SU-DHL-6 (cell line): ENCODE measurements at regions not wholly inside any gene's neighbourhood (a gene's known extent, or its start where the extent isn't known, plus 50 kb on each side); places are given as distances from the start of the nearest gene placed in this dataset.

Experiments
- H2AFZ ChIP-seq: fragments of 200-600 bp; sonication (generic); 2 replicates; pipeline ENCODE4 v1.6.1; 2014; ENCODE audit warnings: low read depth, mild to moderate bottlenecking, moderate library complexity, mixed read lengths, antibody characterized with exemption, low read length; ENCODE audit not compliant: severe bottlenecking
- H3F3A ChIP-seq: fragments of 200-600 bp; shearing (Covaris generic); 2 replicates; pipeline ENCODE4 v1.6.0; 2016; ENCODE audit warnings: antibody characterized with exemption, mild to moderate bottlenecking; ENCODE audit not compliant: insufficient read depth
- H3K27ac ChIP-seq: fragments of 200-600 bp; sonication (generic); 2 replicates; pipeline ENCODE4 v1.5.1; 2016; ENCODE audit warnings: low read depth, mild to moderate bottlenecking, low read length, moderate library complexity, mixed read lengths
- H3K27me3 ChIP-seq: fragments of 200-600 bp; sonication (generic), shearing (Covaris generic); 2 replicates; pipeline ENCODE4 v1.6.0; 2014; ENCODE audit warnings: mild to moderate bottlenecking, low read length
- H3K36me3 ChIP-seq: fragments of 200-600 bp; sonication (generic); 2 replicates; pipeline ENCODE4 v1.6.1; 2014; ENCODE audit warnings: mild to moderate bottlenecking, low read length, mixed read lengths
- H3K4me2 ChIP-seq: fragments of 300-600, 200-600 bp; shearing (Covaris generic), sonication (generic); 2 replicates; pipeline ENCODE4 v1.6.0; 2014; ENCODE audit warnings: low read length, low read depth, mild to moderate bottlenecking; ENCODE audit not compliant: poor library complexity, severe bottlenecking
- H3K4me3 ChIP-seq: fragments of 200-600 bp; sonication (generic); 2 replicates; pipeline ENCODE4 v1.5.1; 2014; ENCODE audit warnings: antibody characterized with exemption, low read length, mild to moderate bottlenecking, mixed read lengths; ENCODE audit not compliant: insufficient read depth, poor library complexity, severe bottlenecking
- H3K79me2 ChIP-seq: fragments of 200-600 bp; sonication (generic); 2 replicates; pipeline ENCODE4 v1.6.1; 2014; ENCODE audit warnings: mild to moderate bottlenecking, low read length, moderate library complexity; ENCODE audit not compliant: insufficient read depth
- H3K9ac ChIP-seq: fragments of 200-600 bp; sonication (generic); 2 replicates; pipeline ENCODE4 v1.7.0; 2014; ENCODE audit warnings: mild to moderate bottlenecking, low read length
- H3K9me2 ChIP-seq: fragments of 200-600 bp; sonication (generic); replicated peaks from 2 replicates; pipeline ENCODE4 v1.6.1; 2014; ENCODE audit warnings: low read length; ENCODE audit not compliant: insufficient read depth
- H3K9me3 ChIP-seq: fragments of 200-600 bp; sonication (generic); 2 replicates; pipeline ENCODE4 v1.6.1; 2014; ENCODE audit warnings: low read length, mixed read lengths; ENCODE audit not compliant: insufficient read depth
- H4K20me1 ChIP-seq: fragments of 200-600 bp; sonication (generic); 2 replicates; pipeline ENCODE4 v1.6.1; 2014; ENCODE audit warnings: low read depth, mild to moderate bottlenecking, antibody characterized with exemption, low read length, moderate library complexity, mixed read lengths
- EZH2phosphoT487 ChIP-seq: fragments of 200-600 bp; sonication (generic), shearing (Covaris generic); conservative IDR thresholded peaks from 2 replicates; pipeline ENCODE4 v1.6.1; 2018; ENCODE audit warnings: mild to moderate bottlenecking, antibody characterized with exemption, low read length, moderate library complexity, mixed read lengths
- TF ChIP-seq, protein P1 (sequence below): fragments of 200-600 bp; sonication (generic); IDR thresholded peaks from one replicate; pipeline ENCODE4 v1.5.1; 2017; ENCODE audit warnings: antibody characterized with exemption, mild to moderate bottlenecking, low read length, moderate library complexity; ENCODE audit not compliant: insufficient read depth, poor library complexity, severe bottlenecking

GRCh38 chr1:187624812-187625545 lies 796.2 kb downstream of the PLA2G4A start:
- TF ChIP-seq EZH2phosphoT487 = no peak
- TF ChIP-seq, protein P1, sequence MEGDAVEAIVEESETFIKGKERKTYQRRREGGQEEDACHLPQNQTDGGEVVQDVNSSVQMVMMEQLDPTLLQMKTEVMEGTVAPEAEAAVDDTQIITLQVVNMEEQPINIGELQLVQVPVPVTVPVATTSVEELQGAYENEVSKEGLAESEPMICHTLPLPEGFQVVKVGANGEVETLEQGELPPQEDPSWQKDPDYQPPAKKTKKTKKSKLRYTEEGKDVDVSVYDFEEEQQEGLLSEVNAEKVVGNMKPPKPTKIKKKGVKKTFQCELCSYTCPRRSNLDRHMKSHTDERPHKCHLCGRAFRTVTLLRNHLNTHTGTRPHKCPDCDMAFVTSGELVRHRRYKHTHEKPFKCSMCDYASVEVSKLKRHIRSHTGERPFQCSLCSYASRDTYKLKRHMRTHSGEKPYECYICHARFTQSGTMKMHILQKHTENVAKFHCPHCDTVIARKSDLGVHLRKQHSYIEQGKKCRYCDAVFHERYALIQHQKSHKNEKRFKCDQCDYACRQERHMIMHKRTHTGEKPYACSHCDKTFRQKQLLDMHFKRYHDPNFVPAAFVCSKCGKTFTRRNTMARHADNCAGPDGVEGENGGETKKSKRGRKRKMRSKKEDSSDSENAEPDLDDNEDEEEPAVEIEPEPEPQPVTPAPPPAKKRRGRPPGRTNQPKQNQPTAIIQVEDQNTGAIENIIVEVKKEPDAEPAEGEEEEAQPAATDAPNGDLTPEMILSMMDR = no peak
- H4K20me1 ChIP-seq = no peaks in the 10 kb centered on the region
- H3K79me2 ChIP-seq = no peaks in the 10 kb centered on the region
- no peak overlapping the region for H3K27ac ChIP-seq
- no peaks in the 10 kb centered on the region for H3K36me3 ChIP-seq
- no peak overlapping the region for H3K9ac ChIP-seq
- H3K4me2 ChIP-seq = no peak overlapping the region
- H3K4me3 ChIP-seq = no peak overlapping the region
- H3F3A ChIP-seq = no peaks in the 10 kb centered on the region
- H3K9me2 ChIP-seq = no peaks in the 10 kb centered on the region
- H3K27me3 ChIP-seq = no peaks in the 10 kb centered on the region
- no peaks in the 10 kb centered on the region for H3K9me3 ChIP-seq
- H2AFZ ChIP-seq = no peak overlapping the region

- Histone ChIP-seq H3K79me2 (no peaks in the 10 kb centered on the region), H3K9me3 (peaks cover 7% of the 10 kb centered on the region; the same call in 1 of the 2 replicates), H3K9ac (no peak overlapping the region), H3K27ac (no peak overlapping the region), H3K36me3 (no peaks in the 10 kb centered on the region), H3K4me2 (no peak overlapping the region), H4K20me1 (no peaks in the 10 kb centered on the region), H3K4me3 (no peak overlapping the region), H3F3A (no peaks in the 10 kb centered on the region), H3K27me3 (no peaks in the 10 kb centered on the region), H2AFZ (no peak overlapping the region), H3K9me2 (no peaks in the 10 kb centered on the region)
- TF ChIP-seq, protein P1 = no peak
- TF ChIP-seq EZH2phosphoT487 = no peak
These were observed 797.3 kb downstream of the PLA2G4A start for GRCh38 chr1:187626056-187626455.

- H3K27me3 ChIP-seq = no peaks in the 10 kb centered on the region
- no peak overlapping the region for H3K9ac ChIP-seq
- H3K36me3 ChIP-seq = no peaks in the 10 kb centered on the region
- no peaks in the 10 kb centered on the region for H4K20me1 ChIP-seq
- H3K9me3 ChIP-seq = peaks cover 12% of the 10 kb centered on the region; the same call in 1 of the 2 replicates
- H3K9me2 ChIP-seq = no peaks in the 10 kb centered on the region
- H3K27ac ChIP-seq = no peak overlapping the region
- TF ChIP-seq, protein P1 = no peak
- no peak for TF ChIP-seq EZH2phosphoT487
- H2AFZ ChIP-seq = no peak overlapping the region
- H3K4me3 ChIP-seq = no peak overlapping the region
- H3K4me2 ChIP-seq = no peak overlapping the region
- no peaks in the 10 kb centered on the region for H3K79me2 ChIP-seq
- H3F3A ChIP-seq = no peaks in the 10 kb centered on the region
These were observed 798.8 kb downstream of the PLA2G4A start for GRCh38 chr1:187627516-187627915.
